ENCODE measurements at regions not wholly inside any gene's neighbourhood (a gene's known extent, or its start where the extent isn't known, plus 50 kb on each side); places are given as distances from the start of the nearest gene placed in this dataset.

- TF ChIP-seq CTCF (IDR thresholded peaks at IDR 0.05; ENCODE audit: unreplicated experiment) = no peak
- DNase-seq (ENCODE audit: low spot score) = no peak
- no peaks in the 10 kb centered on the region for H3K36me3 Mint-ChIP-seq (ENCODE audit: low read depth, unreplicated experiment)
- H3K27ac Mint-ChIP-seq (ENCODE audit: unreplicated experiment) = no peak overlapping the region
- H3K27me3 Mint-ChIP-seq (ENCODE audit: unreplicated experiment) = peaks cover 2% of the 10 kb centered on the region
- peaks cover 15% of the 10 kb centered on the region for H3K4me1 Mint-ChIP-seq (ENCODE audit: unreplicated experiment)
- H3K9me3 Mint-ChIP-seq (ENCODE audit: unreplicated experiment) = no peaks in the 10 kb centered on the region
- no peak overlapping the region for H3K4me3 Mint-ChIP-seq (ENCODE audit: unreplicated experiment)
Observed at GRCh38 chr11:88424881-88425280, 87.3 kb upstream of the CTSC start.

- H3K9me3 Mint-ChIP-seq (ENCODE audit: unreplicated experiment) = no peaks in the 10 kb centered on the region
- no peak for DNase-seq (ENCODE audit: low spot score)
- no peak overlapping the region for H3K4me3 Mint-ChIP-seq (ENCODE audit: unreplicated experiment)
- H3K27ac Mint-ChIP-seq (ENCODE audit: unreplicated experiment) = no peak overlapping the region
- TF ChIP-seq CTCF (IDR thresholded peaks at IDR 0.05; ENCODE audit: unreplicated experiment) = no peak
- H3K4me1 Mint-ChIP-seq (ENCODE audit: unreplicated experiment) = peaks cover 15% of the 10 kb centered on the region
- H3K36me3 Mint-ChIP-seq (ENCODE audit: low read depth, unreplicated experiment) = no peaks in the 10 kb centered on the region
- H3K27me3 Mint-ChIP-seq (ENCODE audit: unreplicated experiment) = peaks cover 2% of the 10 kb centered on the region
Observed at GRCh38 chr11:88421530-88421929, 84.0 kb upstream of the CTSC start.

GRCh38 chr11:88420165-88420791 is 82.7 kb upstream of the CTSC start:
- Mint-ChIP-seq H3K36me3 (ENCODE audit: low read depth, unreplicated experiment) (no peaks in the 10 kb centered on the region), H3K4me3 (ENCODE audit: unreplicated experiment) (no peak overlapping the region), H3K27me3 (ENCODE audit: unreplicated experiment) (peaks cover 2% of the 10 kb centered on the region), H3K27ac (ENCODE audit: unreplicated experiment) (no peak overlapping the region), H3K9me3 (ENCODE audit: unreplicated experiment) (no peaks in the 10 kb centered on the region), H3K4me1 (ENCODE audit: unreplicated experiment) (peaks cover 16% of the 10 kb centered on the region)
- no peak for TF ChIP-seq CTCF (IDR thresholded peaks at IDR 0.05; ENCODE audit: unreplicated experiment)
- DNase-seq (ENCODE audit: low spot score) = no peak

GRCh38 chr11:88418508-88418907 is 81.0 kb upstream of the CTSC start:
- H3K27ac Mint-ChIP-seq (ENCODE audit: unreplicated experiment) = no peak overlapping the region
- no peaks in the 10 kb centered on the region for H3K9me3 Mint-ChIP-seq (ENCODE audit: unreplicated experiment)
- no peak overlapping the region for H3K4me3 Mint-ChIP-seq (ENCODE audit: unreplicated experiment)
- DNase-seq (ENCODE audit: low spot score) = no peak
- H3K36me3 Mint-ChIP-seq (ENCODE audit: low read depth, unreplicated experiment) = no peaks in the 10 kb centered on the region
- H3K4me1 Mint-ChIP-seq (ENCODE audit: unreplicated experiment) = peaks cover 26% of the 10 kb centered on the region
- peaks cover 7% of the 10 kb centered on the region for H3K27me3 Mint-ChIP-seq (ENCODE audit: unreplicated experiment)
- TF ChIP-seq CTCF (IDR thresholded peaks at IDR 0.05; ENCODE audit: unreplicated experiment) = no peak

GRCh38 chr11:88415495-88415894 is 78.0 kb upstream of the CTSC start:
- Mint-ChIP-seq H3K27me3 (ENCODE audit: unreplicated experiment) (peaks cover 9% of the 10 kb centered on the region), H3K9me3 (ENCODE audit: unreplicated experiment) (no peaks in the 10 kb centered on the region), H3K4me1 (ENCODE audit: unreplicated experiment) (peaks cover 25% of the 10 kb centered on the region), H3K27ac (ENCODE audit: unreplicated experiment) (no peak overlapping the region), H3K4me3 (ENCODE audit: unreplicated experiment) (no peak overlapping the region), H3K36me3 (ENCODE audit: low read depth, unreplicated experiment) (no peaks in the 10 kb centered on the region)
- no peak for DNase-seq (ENCODE audit: low spot score)
- TF ChIP-seq CTCF (IDR thresholded peaks at IDR 0.05; ENCODE audit: unreplicated experiment) = no peak
